Peyer's patch (tissue), 4 donors: ENCODE measurements at regions not wholly inside any gene's neighbourhood (a gene's known extent, or its start where the extent isn't known, plus 50 kb on each side); places are given as distances from the start of the nearest gene placed in this dataset.

Experiments used
- POLR2A ChIP-seq, 2 donors: fragments of 450-650 bp; IDR thresholded peaks; one replicate each; pipeline ENCODE4 v1.5.1; 2017; ENCODE audit warnings: antibody characterized with exemption in 2 of 2, mild to moderate bottlenecking in 2 of 2, moderate library complexity in 2 of 2
- TF ChIP-seq, protein P1 (sequence below), 6 experiments: fragments of 450-650 bp in 4 of 6; fragments of 200-600 bp in 2 of 6; sonication (generic) in 1 of 6; IDR thresholded peaks; one replicate each; pipeline ENCODE4 v1.5.1; 2017 to 2019; ENCODE audit warnings: antibody characterized with exemption in 6 of 6, mild to moderate bottlenecking in 3 of 6, moderate library complexity in 1 of 6

DNA sequence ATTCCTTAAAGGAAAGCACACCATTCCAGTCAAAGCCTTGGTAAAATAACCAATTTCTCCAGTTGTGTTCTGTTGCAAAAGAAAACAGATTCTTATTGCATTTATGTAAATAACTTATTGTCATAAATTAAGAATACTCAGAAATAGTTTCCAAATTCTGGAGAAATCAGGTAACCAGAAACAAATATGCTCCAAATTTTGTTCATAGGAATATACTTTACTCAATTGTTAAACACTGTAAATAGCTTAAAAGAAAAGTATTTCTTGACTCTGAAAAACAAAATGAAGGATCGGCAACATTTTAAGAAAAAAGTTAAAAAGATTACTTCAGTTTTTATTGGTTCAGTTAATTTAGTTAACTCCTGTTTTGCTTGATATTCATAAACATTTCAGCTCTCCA, 67.1 kb upstream of the PIK3CG start:
- TF ChIP-seq, protein P1, sequence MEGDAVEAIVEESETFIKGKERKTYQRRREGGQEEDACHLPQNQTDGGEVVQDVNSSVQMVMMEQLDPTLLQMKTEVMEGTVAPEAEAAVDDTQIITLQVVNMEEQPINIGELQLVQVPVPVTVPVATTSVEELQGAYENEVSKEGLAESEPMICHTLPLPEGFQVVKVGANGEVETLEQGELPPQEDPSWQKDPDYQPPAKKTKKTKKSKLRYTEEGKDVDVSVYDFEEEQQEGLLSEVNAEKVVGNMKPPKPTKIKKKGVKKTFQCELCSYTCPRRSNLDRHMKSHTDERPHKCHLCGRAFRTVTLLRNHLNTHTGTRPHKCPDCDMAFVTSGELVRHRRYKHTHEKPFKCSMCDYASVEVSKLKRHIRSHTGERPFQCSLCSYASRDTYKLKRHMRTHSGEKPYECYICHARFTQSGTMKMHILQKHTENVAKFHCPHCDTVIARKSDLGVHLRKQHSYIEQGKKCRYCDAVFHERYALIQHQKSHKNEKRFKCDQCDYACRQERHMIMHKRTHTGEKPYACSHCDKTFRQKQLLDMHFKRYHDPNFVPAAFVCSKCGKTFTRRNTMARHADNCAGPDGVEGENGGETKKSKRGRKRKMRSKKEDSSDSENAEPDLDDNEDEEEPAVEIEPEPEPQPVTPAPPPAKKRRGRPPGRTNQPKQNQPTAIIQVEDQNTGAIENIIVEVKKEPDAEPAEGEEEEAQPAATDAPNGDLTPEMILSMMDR (IDR thresholded peaks at IDR 0.05): no peak
- TF ChIP-seq POLR2A (IDR thresholded peaks at IDR 0.05): no peak
